ENCODE measurements at regions not wholly inside any gene's neighbourhood (a gene's known extent, or its start where the extent isn't known, plus 50 kb on each side); places are given as distances from the start of the nearest gene placed in this dataset.

DNA sequence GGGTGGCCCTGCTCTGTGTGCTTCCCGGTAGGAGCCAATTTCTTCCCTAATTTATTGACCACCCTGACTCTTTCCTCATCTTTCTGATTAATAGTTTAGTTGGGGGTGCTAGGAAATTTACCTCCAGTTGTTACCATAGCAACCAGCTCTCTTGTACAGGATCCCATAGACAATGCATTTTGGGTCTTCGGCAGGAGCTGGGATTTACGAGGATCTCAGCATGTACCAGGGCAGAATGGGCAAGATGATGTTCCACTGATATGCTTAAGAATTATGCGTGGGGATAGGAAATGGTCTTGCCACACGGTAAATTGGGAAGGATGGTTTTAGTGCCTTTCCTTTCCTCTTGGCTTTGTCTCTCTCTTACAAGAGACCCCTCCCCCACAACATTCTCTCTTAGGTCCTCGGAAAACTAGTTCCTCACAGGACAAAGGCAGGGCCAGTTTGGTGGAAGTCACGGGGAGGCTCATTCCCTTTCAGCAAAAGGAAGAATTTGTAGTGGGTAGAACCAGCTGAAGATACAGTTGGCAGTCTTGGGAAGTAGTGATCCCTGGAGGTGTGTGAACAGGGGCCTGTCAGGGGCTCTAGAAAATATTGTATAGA lies 133.4 kb upstream of the SHB start:
- ATAC-seq, result no peak
- WGBS, 3 donors, result 43 to 60% (median 47%) methylated on average over 7 of the region's 7 CpGs
- TF ChIP-seq, protein P1, sequence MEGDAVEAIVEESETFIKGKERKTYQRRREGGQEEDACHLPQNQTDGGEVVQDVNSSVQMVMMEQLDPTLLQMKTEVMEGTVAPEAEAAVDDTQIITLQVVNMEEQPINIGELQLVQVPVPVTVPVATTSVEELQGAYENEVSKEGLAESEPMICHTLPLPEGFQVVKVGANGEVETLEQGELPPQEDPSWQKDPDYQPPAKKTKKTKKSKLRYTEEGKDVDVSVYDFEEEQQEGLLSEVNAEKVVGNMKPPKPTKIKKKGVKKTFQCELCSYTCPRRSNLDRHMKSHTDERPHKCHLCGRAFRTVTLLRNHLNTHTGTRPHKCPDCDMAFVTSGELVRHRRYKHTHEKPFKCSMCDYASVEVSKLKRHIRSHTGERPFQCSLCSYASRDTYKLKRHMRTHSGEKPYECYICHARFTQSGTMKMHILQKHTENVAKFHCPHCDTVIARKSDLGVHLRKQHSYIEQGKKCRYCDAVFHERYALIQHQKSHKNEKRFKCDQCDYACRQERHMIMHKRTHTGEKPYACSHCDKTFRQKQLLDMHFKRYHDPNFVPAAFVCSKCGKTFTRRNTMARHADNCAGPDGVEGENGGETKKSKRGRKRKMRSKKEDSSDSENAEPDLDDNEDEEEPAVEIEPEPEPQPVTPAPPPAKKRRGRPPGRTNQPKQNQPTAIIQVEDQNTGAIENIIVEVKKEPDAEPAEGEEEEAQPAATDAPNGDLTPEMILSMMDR (IDR thresholded peaks at IDR 0.05), result no peak
- no peak for DNase-seq
- Histone ChIP-seq H3K4me1 (no peaks in the 10 kb centered on the region), H3K36me3 (ENCODE audit: insufficient read depth in 1 of 2, low read depth in 1 of 2) (no peaks in the 10 kb centered on the region), H3K27me3 (ENCODE audit: insufficient read depth in 3 of 3, low read length in 2 of 3) (peaks cover 0 to 3% (median 0%) of the 10 kb centered on the region in 3 donors), H3K4me3 (no peak overlapping the region), H3K27ac (no peak overlapping the region), H3K9me3 (no peaks in the 10 kb centered on the region)
- intact Hi-C loops (cut with DNase I), result no loop called here

DNA sequence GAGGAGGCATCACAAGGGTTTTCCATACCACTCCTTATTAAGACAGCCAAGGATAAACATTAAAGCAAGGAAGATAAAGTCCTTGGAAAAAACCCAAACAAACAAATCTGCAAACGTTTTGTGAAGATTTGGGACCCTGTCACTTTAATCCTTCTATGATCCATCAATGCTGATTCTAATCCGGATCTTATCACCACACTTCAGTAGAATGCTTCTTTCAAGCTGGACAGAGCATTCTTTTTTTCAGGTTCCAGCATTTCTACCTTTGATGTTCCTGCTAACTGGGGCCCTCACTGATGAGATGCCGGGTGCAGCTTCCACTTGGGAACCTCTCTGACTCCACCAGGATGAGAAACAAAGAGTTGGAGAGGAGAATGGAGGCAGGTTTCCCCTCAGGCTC lies 132.8 kb upstream of the SHB start:
- H3K36me3 ChIP-seq (ENCODE audit: insufficient read depth in 1 of 2, low read depth in 1 of 2), result no peaks in the 10 kb centered on the region
- intact Hi-C loops (cut with DNase I), result no loop called here
- 41 to 60% (median 54%) methylated on average over 3 of the region's 3 CpGs for WGBS, 3 donors
- ATAC-seq, result no peak
- no peaks in the 10 kb centered on the region for H3K9me3 ChIP-seq
- H3K4me1 ChIP-seq, result no peaks in the 10 kb centered on the region
- H3K4me3 ChIP-seq, result no peak overlapping the region
- H3K27ac ChIP-seq, result no peak overlapping the region
- TF ChIP-seq, protein P1 (IDR thresholded peaks at IDR 0.05), result no peak
- no peak for DNase-seq
- peaks cover 0 to 3% (median 0%) of the 10 kb centered on the region in 3 donors for H3K27me3 ChIP-seq (ENCODE audit: insufficient read depth in 3 of 3, low read length in 2 of 3)

DNA sequence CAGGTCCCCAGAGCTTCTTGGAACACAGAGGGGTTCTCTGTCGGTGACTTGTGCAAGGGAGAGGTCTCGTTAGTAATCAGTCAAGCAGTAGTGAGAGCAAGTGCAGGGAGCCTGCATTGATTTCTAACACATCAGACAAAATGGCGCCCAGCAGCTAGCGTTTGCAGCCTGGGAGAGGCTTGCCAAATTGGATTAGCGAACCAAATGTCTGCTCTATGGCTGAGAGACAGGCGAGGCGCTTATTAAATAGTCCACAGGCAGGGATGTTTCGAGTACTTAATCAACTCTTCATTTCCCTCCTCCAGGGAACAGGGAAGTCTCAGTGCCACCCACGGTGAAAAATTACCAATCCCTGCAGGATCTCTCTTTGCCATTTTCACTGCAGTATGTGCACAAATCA lies 131.4 kb upstream of the SHB start:
- no peak for DNase-seq
- H3K4me1 ChIP-seq, result no peaks in the 10 kb centered on the region
- H3K36me3 ChIP-seq (ENCODE audit: insufficient read depth in 1 of 2, low read depth in 1 of 2), result no peaks in the 10 kb centered on the region
- 74 to 78% (median 76%) methylated on average over 9 of the region's 9 CpGs for WGBS, 3 donors
- ATAC-seq, result no peak
- intact Hi-C loops (cut with DNase I), result no loop called here
- TF ChIP-seq, protein P1 (IDR thresholded peaks at IDR 0.05), result no peak
- H3K27me3 ChIP-seq (ENCODE audit: insufficient read depth in 3 of 3, low read length in 2 of 3), result peaks cover 0 to 3% (median 0%) of the 10 kb centered on the region in 3 donors
- no peak overlapping the region for H3K4me3 ChIP-seq
- H3K27ac ChIP-seq, result no peak overlapping the region
- no peaks in the 10 kb centered on the region for H3K9me3 ChIP-seq

DNA sequence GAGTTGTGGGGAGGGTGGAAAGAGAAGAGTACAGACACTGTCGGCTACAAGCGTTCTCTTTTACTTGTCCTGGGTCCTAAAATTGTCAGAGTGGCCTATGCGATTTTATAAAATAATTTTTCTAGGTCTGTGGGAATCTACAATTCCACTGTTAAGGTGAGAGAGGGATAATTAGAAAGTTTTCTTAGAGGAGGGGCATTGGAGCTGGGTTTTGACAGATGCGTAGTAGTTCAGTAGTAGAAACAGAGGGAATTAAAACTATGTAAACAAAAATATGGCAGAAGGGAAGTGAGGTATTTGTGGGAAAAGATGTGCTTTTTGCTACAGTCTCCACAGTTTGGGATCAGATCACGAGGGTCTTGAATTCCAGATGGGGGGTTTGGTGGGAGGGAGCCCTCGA lies 129.1 kb upstream of the SHB start:
- Histone ChIP-seq H3K27me3 (ENCODE audit: insufficient read depth in 3 of 3, low read length in 2 of 3) (peaks cover 0 to 3% (median 0%) of the 10 kb centered on the region in 3 donors), H3K9me3 (no peaks in the 10 kb centered on the region), H3K36me3 (ENCODE audit: insufficient read depth in 1 of 2, low read depth in 1 of 2) (no peaks in the 10 kb centered on the region), H3K27ac (no peak overlapping the region), H3K4me1 (no peaks in the 10 kb centered on the region), H3K4me3 (no peak overlapping the region)
- WGBS, 3 donors, result 94 to 95% (median 95%) methylated on average over 6 of the region's 6 CpGs
- ATAC-seq (no peak), DNase-seq (no peak)
- intact Hi-C loops (cut with DNase I), result no loop called here
- TF ChIP-seq, protein P1 (IDR thresholded peaks at IDR 0.05), result no peak

DNA sequence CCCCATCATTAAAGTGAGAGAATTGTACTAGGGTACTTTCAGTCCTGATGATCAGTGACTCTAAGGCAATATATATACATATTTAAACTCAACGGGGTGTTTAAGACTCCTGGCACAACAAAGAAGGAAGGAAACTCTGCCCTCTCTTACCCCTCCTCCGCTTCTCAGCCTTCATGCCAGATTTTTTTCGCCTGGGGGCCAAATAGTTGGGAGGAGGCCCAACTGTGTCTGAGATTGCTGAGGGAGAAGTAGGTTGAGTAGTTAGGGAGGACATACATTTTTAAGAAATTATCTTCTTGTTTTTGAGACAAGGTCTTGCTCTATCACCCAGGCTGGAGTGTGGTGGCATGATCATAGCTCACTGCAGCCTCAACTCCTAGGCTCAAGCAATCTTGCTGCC lies 127.7 kb upstream of the SHB start:
- TF ChIP-seq, protein P1 (IDR thresholded peaks at IDR 0.05), result no peak
- peaks cover 0 to 3% (median 0%) of the 10 kb centered on the region in 3 donors for H3K27me3 ChIP-seq (ENCODE audit: insufficient read depth in 3 of 3, low read length in 2 of 3)
- WGBS, 3 donors, result 39 to 45% (median 40%) methylated on average over 3 of the region's 3 CpGs
- H3K4me1 ChIP-seq, result no peaks in the 10 kb centered on the region
- no peak overlapping the region for H3K27ac ChIP-seq
- H3K4me3 ChIP-seq, result no peak overlapping the region
- DNase-seq (no peak), ATAC-seq (no peak)
- no peaks in the 10 kb centered on the region for H3K9me3 ChIP-seq
- intact Hi-C loops (cut with DNase I), result no loop called here
- H3K36me3 ChIP-seq (ENCODE audit: insufficient read depth in 1 of 2, low read depth in 1 of 2), result no peaks in the 10 kb centered on the region
